ENCODE measurements at regions not wholly inside any gene's neighbourhood (a gene's known extent, or its start where the extent isn't known, plus 50 kb on each side); places are given as distances from the start of the nearest gene placed in this dataset.

- Histone ChIP-seq H3K79me2 (ENCODE audit: insufficient read depth, low read length) (no peaks in the 10 kb centered on the region), H3K36me3 (ENCODE audit: low read length) (no peaks in the 10 kb centered on the region), H3K4me2 (ENCODE audit: low read depth, low read length, poor library complexity, severe bottlenecking) (no peak overlapping the region), H2AFZ (ENCODE audit: low read depth, low read length, severe bottlenecking) (no peak overlapping the region), H3K4me3 (ENCODE audit: insufficient read depth, low read length, poor library complexity, severe bottlenecking) (no peak overlapping the region), H3K9me3 (ENCODE audit: insufficient read depth, low read length) (no peaks in the 10 kb centered on the region), H3K27ac (ENCODE audit: low read depth, low read length) (no peak overlapping the region), H3K27me3 (ENCODE audit: low read length) (no peaks in the 10 kb centered on the region), H4K20me1 (ENCODE audit: low read depth, low read length) (no peaks in the 10 kb centered on the region), H3F3A (ENCODE audit: insufficient read depth) (no peaks in the 10 kb centered on the region), H3K9ac (ENCODE audit: low read length) (no peak overlapping the region), H3K9me2 (replicated peaks; ENCODE audit: insufficient read depth, low read length) (no peaks in the 10 kb centered on the region)
- no peak for TF ChIP-seq EZH2phosphoT487 (conservative IDR thresholded peaks at IDR 0.05; ENCODE audit: low read length)
Measured at GRCh38 chr4:106473515-106473914, 104.9 kb upstream of the GIMD1 start.

- Histone ChIP-seq H2AFZ (ENCODE audit: low read depth, low read length, severe bottlenecking) (no peak overlapping the region), H4K20me1 (ENCODE audit: low read depth, low read length) (no peaks in the 10 kb centered on the region), H3K27me3 (ENCODE audit: low read length) (no peaks in the 10 kb centered on the region), H3K9me3 (ENCODE audit: insufficient read depth, low read length) (no peaks in the 10 kb centered on the region), H3K27ac (ENCODE audit: low read depth, low read length) (no peak overlapping the region), H3K4me2 (ENCODE audit: low read depth, low read length, poor library complexity, severe bottlenecking) (no peak overlapping the region), H3F3A (ENCODE audit: insufficient read depth) (no peaks in the 10 kb centered on the region), H3K79me2 (ENCODE audit: insufficient read depth, low read length) (no peaks in the 10 kb centered on the region), H3K9me2 (replicated peaks; ENCODE audit: insufficient read depth, low read length) (no peaks in the 10 kb centered on the region), H3K9ac (ENCODE audit: low read length) (no peak overlapping the region), H3K4me3 (ENCODE audit: insufficient read depth, low read length, poor library complexity, severe bottlenecking) (no peak overlapping the region), H3K36me3 (ENCODE audit: low read length) (no peaks in the 10 kb centered on the region)
- TF ChIP-seq EZH2phosphoT487 (conservative IDR thresholded peaks at IDR 0.05; ENCODE audit: low read length) (no peak), CTCF (IDR thresholded peaks at IDR 0.05; ENCODE audit: insufficient read depth, low read length, poor library complexity, severe bottlenecking) (no peak)
Measured at GRCh38 chr4:106471151-106471550, 102.6 kb upstream of the GIMD1 start.

GRCh38 chr4:106463622-106464021, 95.0 kb upstream of the GIMD1 start:
- H2AFZ ChIP-seq (ENCODE audit: low read depth, low read length, severe bottlenecking) = no peak overlapping the region
- H3K79me2 ChIP-seq (ENCODE audit: insufficient read depth, low read length) = no peaks in the 10 kb centered on the region
- H3K9me2 ChIP-seq (replicated peaks; ENCODE audit: insufficient read depth, low read length) = no peaks in the 10 kb centered on the region
- no peaks in the 10 kb centered on the region for H3K9me3 ChIP-seq (ENCODE audit: insufficient read depth, low read length)
- H3F3A ChIP-seq (ENCODE audit: insufficient read depth) = no peaks in the 10 kb centered on the region
- H4K20me1 ChIP-seq (ENCODE audit: low read depth, low read length) = no peaks in the 10 kb centered on the region
- H3K36me3 ChIP-seq (ENCODE audit: low read length) = no peaks in the 10 kb centered on the region
- H3K27me3 ChIP-seq (ENCODE audit: low read length) = no peaks in the 10 kb centered on the region
- no peak overlapping the region for H3K4me3 ChIP-seq (ENCODE audit: insufficient read depth, low read length, poor library complexity, severe bottlenecking)
- TF ChIP-seq EZH2phosphoT487 (conservative IDR thresholded peaks at IDR 0.05; ENCODE audit: low read length) (no peak), CTCF (IDR thresholded peaks at IDR 0.05; ENCODE audit: insufficient read depth, low read length, poor library complexity, severe bottlenecking) (no peak)
- no peak overlapping the region for H3K9ac ChIP-seq (ENCODE audit: low read length)
- H3K4me2 ChIP-seq (ENCODE audit: low read depth, low read length, poor library complexity, severe bottlenecking) = no peak overlapping the region
- no peak overlapping the region for H3K27ac ChIP-seq (ENCODE audit: low read depth, low read length)

DNA sequence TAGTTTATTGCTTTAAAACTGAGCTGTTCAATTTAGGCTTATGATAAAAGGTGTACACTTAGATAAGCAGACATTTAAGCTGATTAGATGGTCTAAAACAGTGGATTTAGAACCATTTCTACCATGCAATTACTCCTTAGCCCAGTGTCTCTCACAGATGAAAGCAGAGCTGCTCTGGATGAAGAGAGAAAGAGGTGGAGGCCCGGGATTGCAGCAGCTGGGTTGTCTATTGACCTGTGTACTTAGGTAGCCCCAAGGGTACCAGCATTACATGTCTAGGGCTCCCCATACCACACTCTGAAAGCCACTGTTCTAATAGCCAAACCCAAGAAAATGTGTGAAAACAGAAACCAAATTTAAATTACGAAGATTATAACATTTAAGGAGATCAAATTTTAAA, 86.0 kb upstream of the GIMD1 start:
- H3K9me3 ChIP-seq (ENCODE audit: insufficient read depth, low read length) = no peaks in the 10 kb centered on the region
- H3K4me3 ChIP-seq (ENCODE audit: insufficient read depth, low read length, poor library complexity, severe bottlenecking) = no peak overlapping the region
- H2AFZ ChIP-seq (ENCODE audit: low read depth, low read length, severe bottlenecking) = no peak overlapping the region
- no peaks in the 10 kb centered on the region for H4K20me1 ChIP-seq (ENCODE audit: low read depth, low read length)
- no peaks in the 10 kb centered on the region for H3K79me2 ChIP-seq (ENCODE audit: insufficient read depth, low read length)
- no peak overlapping the region for H3K27ac ChIP-seq (ENCODE audit: low read depth, low read length)
- TF ChIP-seq CTCF (IDR thresholded peaks at IDR 0.05; ENCODE audit: insufficient read depth, low read length, poor library complexity, severe bottlenecking) = no peak
- no peak for TF ChIP-seq EZH2phosphoT487 (conservative IDR thresholded peaks at IDR 0.05; ENCODE audit: low read length)
- no peak overlapping the region for H3K4me2 ChIP-seq (ENCODE audit: low read depth, low read length, poor library complexity, severe bottlenecking)
- H3K27me3 ChIP-seq (ENCODE audit: low read length) = no peaks in the 10 kb centered on the region
- no peaks in the 10 kb centered on the region for H3K9me2 ChIP-seq (replicated peaks; ENCODE audit: insufficient read depth, low read length)
- no peak overlapping the region for H3K9ac ChIP-seq (ENCODE audit: low read length)
- H3F3A ChIP-seq (ENCODE audit: insufficient read depth) = no peaks in the 10 kb centered on the region
- H3K36me3 ChIP-seq (ENCODE audit: low read length) = no peaks in the 10 kb centered on the region

Measured in SU-DHL-6 (cell line).